ENCODE measurements at regions not wholly inside any gene's neighbourhood (a gene's known extent, or its start where the extent isn't known, plus 50 kb on each side); places are given as distances from the start of the nearest gene placed in this dataset.

DNA sequence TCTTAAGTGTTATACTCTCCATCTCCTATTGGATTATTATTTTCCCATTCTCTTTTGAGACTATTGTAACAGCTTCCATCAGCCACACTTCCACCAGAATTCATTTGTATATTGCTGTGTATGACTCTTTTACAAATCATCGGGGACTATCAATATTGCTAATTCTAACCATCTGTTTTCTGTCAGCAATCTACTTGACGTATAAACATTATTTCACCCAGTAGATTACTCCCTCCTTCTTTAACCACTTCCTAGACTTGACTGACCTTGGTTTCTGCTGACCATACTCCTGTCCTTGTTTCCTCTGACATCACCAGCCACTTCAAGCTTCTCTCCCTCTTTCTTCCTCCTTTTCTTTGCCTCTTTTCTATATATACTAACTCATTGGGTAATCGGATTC, 402.9 kb downstream of the PCDH18 start:
- TF ChIP-seq, protein P1, sequence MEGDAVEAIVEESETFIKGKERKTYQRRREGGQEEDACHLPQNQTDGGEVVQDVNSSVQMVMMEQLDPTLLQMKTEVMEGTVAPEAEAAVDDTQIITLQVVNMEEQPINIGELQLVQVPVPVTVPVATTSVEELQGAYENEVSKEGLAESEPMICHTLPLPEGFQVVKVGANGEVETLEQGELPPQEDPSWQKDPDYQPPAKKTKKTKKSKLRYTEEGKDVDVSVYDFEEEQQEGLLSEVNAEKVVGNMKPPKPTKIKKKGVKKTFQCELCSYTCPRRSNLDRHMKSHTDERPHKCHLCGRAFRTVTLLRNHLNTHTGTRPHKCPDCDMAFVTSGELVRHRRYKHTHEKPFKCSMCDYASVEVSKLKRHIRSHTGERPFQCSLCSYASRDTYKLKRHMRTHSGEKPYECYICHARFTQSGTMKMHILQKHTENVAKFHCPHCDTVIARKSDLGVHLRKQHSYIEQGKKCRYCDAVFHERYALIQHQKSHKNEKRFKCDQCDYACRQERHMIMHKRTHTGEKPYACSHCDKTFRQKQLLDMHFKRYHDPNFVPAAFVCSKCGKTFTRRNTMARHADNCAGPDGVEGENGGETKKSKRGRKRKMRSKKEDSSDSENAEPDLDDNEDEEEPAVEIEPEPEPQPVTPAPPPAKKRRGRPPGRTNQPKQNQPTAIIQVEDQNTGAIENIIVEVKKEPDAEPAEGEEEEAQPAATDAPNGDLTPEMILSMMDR (IDR thresholded peaks at IDR 0.05): no peak
- no peak for TF ChIP-seq POLR2A (IDR thresholded peaks at IDR 0.05)
